H9 (cell line): ENCODE measurements at regions not wholly inside any gene's neighbourhood (a gene's known extent, or its start where the extent isn't known, plus 50 kb on each side); places are given as distances from the start of the nearest gene placed in this dataset.

Experiments
- DNase-seq: peaks from one replicate; pipeline ENCODE4 v3.0.0-alpha.2; 2017
- H2AFZ ChIP-seq: one replicate; pipeline ENCODE4 v1.6.1; 2013; ENCODE audit warnings: mild to moderate bottlenecking, low read length, control low read depth, moderate library complexity
- H2AK5ac ChIP-seq: 2 replicates; pipeline ENCODE4 v1.6.1; 2013; ENCODE audit warnings: low read length, control low read depth, mixed read lengths; ENCODE audit not compliant: insufficient read length
- H2BK120ac ChIP-seq: one replicate; pipeline ENCODE4 v1.6.1; 2013; ENCODE audit warnings: low read depth, mild to moderate bottlenecking, low read length, control low read depth, inconsistent platforms; ENCODE audit not compliant: poor library complexity, severe bottlenecking
- H2BK12ac ChIP-seq: 2 replicates; pipeline ENCODE4 v1.6.1; 2013; ENCODE audit warnings: low read length, control low read depth, mixed read lengths, low read depth; ENCODE audit not compliant: insufficient read length
- H2BK15ac ChIP-seq: 2 replicates; pipeline ENCODE4 v1.6.1; 2013; ENCODE audit warnings: low read depth, low read length, control low read depth
- H2BK20ac ChIP-seq: one replicate; pipeline ENCODE4 v1.6.1; 2013; ENCODE audit warnings: low read depth, mild to moderate bottlenecking, low read length, control low read depth, inconsistent platforms; ENCODE audit not compliant: poor library complexity, severe bottlenecking
- H2BK5ac ChIP-seq: 2 replicates; pipeline ENCODE4 v1.6.1; 2013; ENCODE audit warnings: low read length, control low read depth, mixed read lengths; ENCODE audit not compliant: insufficient read length
- H3K14ac ChIP-seq: 2 replicates; pipeline ENCODE4 v1.6.1; 2013; ENCODE audit warnings: low read length, control low read depth; ENCODE audit not compliant: insufficient read depth
- H3K18ac ChIP-seq: 2 replicates; pipeline ENCODE4 v1.6.1; 2013; ENCODE audit warnings: low read depth, mild to moderate bottlenecking, mixed read lengths, low read length, control low read depth; ENCODE audit not compliant: insufficient read length
- H3K23ac ChIP-seq: 2 replicates; pipeline ENCODE4 v1.6.1; 2013; ENCODE audit warnings: low read length, control low read depth, mixed read lengths, low read depth; ENCODE audit not compliant: insufficient read length
- H3K23me2 ChIP-seq: 2 replicates; pipeline ENCODE4 v1.6.1; 2013; ENCODE audit warnings: low read depth, mild to moderate bottlenecking, mixed read lengths, low read length, control low read depth; ENCODE audit not compliant: insufficient read length, poor library complexity, severe bottlenecking
- H3K27ac ChIP-seq: 2 replicates; pipeline ENCODE4 v1.5.1; 2013; ENCODE audit warnings: low read length, control low read depth, mixed read lengths, low read depth; ENCODE audit not compliant: insufficient read length
- H3K27me3 ChIP-seq: 2 replicates; pipeline ENCODE4 v1.6.1; 2013; ENCODE audit warnings: low read length, control low read depth, inconsistent platforms; ENCODE audit not compliant: insufficient read depth
- H3K4ac ChIP-seq: 2 replicates; pipeline ENCODE4 v1.6.1; 2013; ENCODE audit warnings: low read depth, mild to moderate bottlenecking, control low read depth, inconsistent platforms, low read length, moderate library complexity
- H3K4me1 ChIP-seq: 2 replicates; pipeline ENCODE4 v1.6.1; 2013; ENCODE audit warnings: low read length, control low read depth, inconsistent platforms; ENCODE audit not compliant: insufficient read depth
- H3K4me2 ChIP-seq: 2 replicates; pipeline ENCODE4 v1.6.1; 2013; ENCODE audit warnings: low read length, control low read depth, mixed read lengths; ENCODE audit not compliant: insufficient read length, insufficient read depth
- H3K56ac ChIP-seq: 2 replicates; pipeline ENCODE4 v1.6.1; 2013; ENCODE audit warnings: low read depth, mild to moderate bottlenecking, mixed read lengths, low read length, control low read depth; ENCODE audit not compliant: insufficient read length
- H3K79me1 ChIP-seq: 2 replicates; pipeline ENCODE4 v1.6.1; 2013; ENCODE audit warnings: low read depth, mild to moderate bottlenecking, moderate library complexity, low read length, control low read depth, inconsistent platforms; ENCODE audit not compliant: insufficient read depth, poor library complexity, severe bottlenecking
- H3K79me2 ChIP-seq: 2 replicates; pipeline ENCODE4 v1.6.1; 2013; ENCODE audit warnings: low read length, control low read depth, inconsistent platforms; ENCODE audit not compliant: insufficient read depth
- H3K9ac ChIP-seq: 2 replicates; pipeline ENCODE4 v1.6.1; 2013; ENCODE audit warnings: low read length, control low read depth, mixed read lengths; ENCODE audit not compliant: insufficient read length; ENCODE audit errors: extremely low read depth
- H3K9me3 ChIP-seq: one replicate; pipeline ENCODE4 v1.6.1; 2013; ENCODE audit warnings: low read depth, low read length, inconsistent platforms; ENCODE audit not compliant: control insufficient read depth
- H3T11ph ChIP-seq: one replicate; pipeline ENCODE4 v1.6.1; 2013; ENCODE audit warnings: mild to moderate bottlenecking, low read length, control low read depth, inconsistent platforms
- H4K20me1 ChIP-seq: one replicate; pipeline ENCODE4 v1.6.1; 2013; ENCODE audit not compliant: control insufficient read depth, insufficient read length, insufficient read depth
- H4K5ac ChIP-seq: 2 replicates; pipeline ENCODE4 v1.6.1; 2013; ENCODE audit warnings: low read depth, mild to moderate bottlenecking, mixed read lengths, low read length, control low read depth; ENCODE audit not compliant: insufficient read length
- H4K8ac ChIP-seq: replicated peaks from 2 replicates; pipeline ENCODE4 v1.6.1; 2013; ENCODE audit warnings: low read length, control low read depth, mixed read lengths, low read depth; ENCODE audit not compliant: insufficient read length
- H4K91ac ChIP-seq: 2 replicates; pipeline ENCODE4 v1.6.1; 2013; ENCODE audit warnings: low read depth, mild to moderate bottlenecking, moderate library complexity, mixed read lengths, low read length, control low read depth; ENCODE audit not compliant: insufficient read length
- H3K27ac Mint-ChIP-seq, 3 experiments: 2 replicates in 2 of 3; 3 replicates in 1 of 3; pipeline ENCODE4 v1.8.0; 2020 to 2021; ENCODE audit warnings: mixed read lengths in 3 of 3, mild to moderate bottlenecking in 1 of 3, moderate library complexity in 1 of 3
- H3K27me3 Mint-ChIP-seq: 2 replicates; pipeline ENCODE4 v1.8.0; 2021; ENCODE audit warnings: low read depth, mild to moderate bottlenecking, moderate library complexity, mixed read lengths
- H3K36me3 Mint-ChIP-seq, 3 experiments: 2 replicates in 2 of 3; 3 replicates in 1 of 3; pipeline ENCODE4 v1.8.0; 2020 to 2021; ENCODE audit warnings: low read depth in 3 of 3, mixed read lengths in 3 of 3; ENCODE audit not compliant: insufficient read depth in 1 of 3
- H3K4me1 Mint-ChIP-seq, 2 experiments: 2 replicates each; pipeline ENCODE4 v1.8.0; 2020; ENCODE audit warnings: mixed read lengths in 2 of 2
- H3K4me3 Mint-ChIP-seq, 2 experiments: 2 replicates in 1 of 2; 3 replicates in 1 of 2; pipeline ENCODE4 v1.8.0; 2020 to 2021; ENCODE audit warnings: mild to moderate bottlenecking in 2 of 2, mixed read lengths in 2 of 2, moderate library complexity in 1 of 2
- H3K9me3 Mint-ChIP-seq, 2 experiments: 2 replicates in 1 of 2; 3 replicates in 1 of 2; pipeline ENCODE4 v1.8.0; 2020; ENCODE audit warnings: mild to moderate bottlenecking in 2 of 2, mixed read lengths in 2 of 2, moderate library complexity in 1 of 2
- CTCF ChIP-seq: fragments of 200-600 bp; sonication (generic); conservative IDR thresholded peaks from 3 replicates; pipeline ENCODE4 v1.8.0; 2021; ENCODE audit warnings: antibody characterized with exemption, mild to moderate bottlenecking
- WGBS: extraction: QIAGEN DNeasy Blood & Tissue Kit; methylation state at CpG from one replicate; pipeline ENCODE4 v1.1.7; 2013; ENCODE audit warnings: missing lambda C conversion rate, low lambda C conversion rate, mixed read lengths; ENCODE audit not compliant: insufficient read length; ENCODE audit errors: extremely low coverage; 5-methylcytosine and 5-hydroxymethylcytosine counted together

- no peaks in the 10 kb centered on the region for H3K9me3 ChIP-seq
- H3T11ph ChIP-seq: no peak overlapping the region
- H3K79me1 ChIP-seq: no peaks in the 10 kb centered on the region
- Mint-ChIP-seq H3K4me3 (no peak overlapping the region), H3K9me3 (no peaks in the 10 kb centered on the region), H3K27ac (peak overlapping the region in 2 of 3 experiments; percentile 0 to 75; a peak in 2 of 7 replicates), H3K36me3 (peaks cover 0 to 4% (median 2%) of the 10 kb centered on the region in 3 experiments; a peak in 3 of 7 replicates), H3K4me1 (peaks cover 28 to 30% of the 10 kb centered on the region in 2 experiments), H3K27me3 (no peaks in the 10 kb centered on the region)
- no peak overlapping the region for H3K18ac ChIP-seq
- no peak overlapping the region for H2BK20ac ChIP-seq
- no peaks in the 10 kb centered on the region for H3K27me3 ChIP-seq
- WGBS: no CpG with 5 or more reads among the region's 4 CpGs
- H3K4ac ChIP-seq: no peak overlapping the region
- no peak for TF ChIP-seq CTCF
- H4K8ac ChIP-seq: no peak overlapping the region
- H3K14ac ChIP-seq: no peak overlapping the region
- no peak overlapping the region for H4K91ac ChIP-seq
- no peak overlapping the region for H2BK12ac ChIP-seq
- no peak overlapping the region for H3K9ac ChIP-seq
- H2BK5ac ChIP-seq: no peak overlapping the region
- no peaks in the 10 kb centered on the region; the same call in 1 of the 2 replicates for H3K79me2 ChIP-seq
- no peaks in the 10 kb centered on the region for H3K23me2 ChIP-seq
- H3K27ac ChIP-seq: no peak overlapping the region
- no peak overlapping the region for H3K23ac ChIP-seq
- no peak overlapping the region for H3K4me2 ChIP-seq
- H3K4me1 ChIP-seq: peaks cover 4% of the 10 kb centered on the region; the same call in 1 of the 2 replicates
- no peak overlapping the region for H2AK5ac ChIP-seq
- H2BK15ac ChIP-seq: no peak overlapping the region
- DNase-seq: no peak
- H3K56ac ChIP-seq: no peak overlapping the region
- H2BK120ac ChIP-seq: no peak overlapping the region
- no peaks in the 10 kb centered on the region for H4K20me1 ChIP-seq
- H4K5ac ChIP-seq: no peak overlapping the region
- no peak overlapping the region for H2AFZ ChIP-seq
These were observed 146.1 kb downstream of the HAUS1 start for GRCh38 chr18:46250084-46250811.
